HepG2 (cell line): ENCODE measurements at regions not wholly inside any gene's neighbourhood (a gene's known extent, or its start where the extent isn't known, plus 50 kb on each side); places are given as distances from the start of the nearest gene placed in this dataset.

Experiments
- ATAC-seq: fragments of 200-7000 bp; cut with Tn5 transposase; 3 replicates; pipeline ENCODE4 v1.9.1; 2020; ENCODE audit warnings: mild to moderate bottlenecking, moderate library complexity
- BruUV-seq: library from RNA; stranded (reverse); fragments of 400-500 nt; replicated peaks from 2 replicates; lab custom pipeline; 2021; lab: Mats Ljungman, UMichigan
- CTCF ChIA-PET: fragments of 300-600 bp; formaldehyde crosslinking; extraction: SDS; loops from one replicate; lab custom pipeline; 2021; ENCODE audit warnings: low total read pairs, inconsistent platforms, low intra/inter-chr PET ratio; lab: Yijun Ruan, JAX
- POLR2A ChIA-PET: fragments of 350-600 bp; sonication (Branson Sonifier 250); formaldehyde crosslinking; loops from one replicate; lab custom pipeline; 2020; ENCODE audit warnings: antibody characterized with exemption, inconsistent platforms; lab: Yijun Ruan, JAX
- DNase-seq: peaks from one replicate; pipeline ENCODE4 v3.0.0-alpha.2; 2015; ENCODE audit warnings: low spot score
- FAIRE-seq: peaks from 3 replicates; lab custom pipeline; 2011; peaks lifted over from hg19 to GRCh38; lab: Jason Lieb, UNC
- H2AFZ ChIP-seq: one replicate; pipeline ENCODE4 v1.6.1; 2011; ENCODE audit warnings: low read length, inconsistent platforms
- H3K27ac ChIP-seq: fragments of 300-600 bp; 3 replicates; pipeline ENCODE4 v1.8.0; 2011; ENCODE audit warnings: mixed run types, mild to moderate bottlenecking, mixed read lengths, low read length, inconsistent platforms; ENCODE audit not compliant: insufficient read depth; ENCODE audit errors: extremely low read length
- H3K27me3 ChIP-seq, 2 experiments: fragments of 200-600 bp in 1 of 2; 2 replicates in 1 of 2; 3 replicates in 1 of 2; pipeline versions ENCODE4 v1.6.0 to v1.8.0; 2011; ENCODE audit warnings: low read length in 2 of 2, mild to moderate bottlenecking in 2 of 2, moderate library complexity in 2 of 2, inconsistent platforms in 1 of 2; ENCODE audit not compliant: insufficient read depth in 2 of 2, control insufficient read depth in 1 of 2
- H3K36me3 ChIP-seq, 2 experiments: fragments of 200-600 bp in 1 of 2; replicated peaks in 1 of 2; 2 replicates in 1 of 2; 3 replicates in 1 of 2; pipeline versions ENCODE4 v1.5.1 to v1.8.0; 2011; ENCODE audit warnings: low read length in 2 of 2, inconsistent platforms in 1 of 2; ENCODE audit not compliant: insufficient read depth in 2 of 2, control insufficient read depth in 1 of 2
- H3K4me1 ChIP-seq: 2 replicates; pipeline ENCODE4 v1.5.1; 2012; ENCODE audit warnings: low read length, inconsistent platforms; ENCODE audit not compliant: insufficient read depth
- H3K4me2 ChIP-seq: 2 replicates; pipeline ENCODE4 v1.6.0; 2011; ENCODE audit warnings: low read depth, low read length, inconsistent platforms
- H3K4me3 ChIP-seq, 3 experiments: fragments of 200-600 bp in 1 of 3; sonication (generic), shearing (Covaris generic) in 1 of 3; replicated peaks in 1 of 3; 2 replicates each; pipeline ENCODE4 v1.5.1; 2011 to 2016; ENCODE audit warnings: low read length in 3 of 3, inconsistent platforms in 2 of 3, low read depth in 2 of 3, mild to moderate bottlenecking in 2 of 3, control low read depth in 1 of 3, mixed read lengths in 1 of 3; ENCODE audit not compliant: insufficient read depth in 1 of 3
- H3K79me2 ChIP-seq: one replicate; pipeline ENCODE4 v1.6.1; 2011; ENCODE audit warnings: low read length, inconsistent platforms; ENCODE audit not compliant: insufficient read depth
- H3K9ac ChIP-seq: 2 replicates; pipeline ENCODE4 v1.6.0; 2011; ENCODE audit warnings: mild to moderate bottlenecking, low read depth, low read length, inconsistent platforms; ENCODE audit not compliant: insufficient read depth
- H3K9me3 ChIP-seq: 2 replicates; pipeline ENCODE4 v1.5.1; 2012; ENCODE audit warnings: mild to moderate bottlenecking, low read length
- H4K20me1 ChIP-seq: 2 replicates; pipeline ENCODE4 v1.6.0; 2011; ENCODE audit warnings: inconsistent platforms, mild to moderate bottlenecking, low read length, moderate library complexity; ENCODE audit not compliant: insufficient read depth
- HOXA9 ChIP-seq: sonication (generic); formaldehyde crosslinking; IDR thresholded peaks from 2 replicates; pipeline ENCODE4 v1.8.1; 2022; ENCODE audit warnings: missing genetic modification reagents, mild to moderate bottlenecking, moderate library complexity, borderline replicate concordance
- MAFF ChIP-seq: IDR thresholded peaks from 2 replicates; pipeline ENCODE4 v1.6.1; 2011; ENCODE audit warnings: low read depth, low read length, improper control_type of control experiment
- NFE2L1 ChIP-seq: sonication (generic); formaldehyde crosslinking; IDR thresholded peaks from 2 replicates; pipeline ENCODE4 v1.4.0; 2020; ENCODE audit warnings: missing genetic modification reagents, mild to moderate bottlenecking, borderline replicate concordance
- PCBP1 ChIP-seq: fragments of 200-400 bp; formaldehyde crosslinking; IDR thresholded peaks from 2 replicates; pipeline ENCODE4 v1.6.1; 2017; ENCODE audit warnings: mild to moderate bottlenecking, low read depth, low read length, borderline replicate concordance
- PHB2 ChIP-seq: fragments of 450-650 bp; IDR thresholded peaks from 2 replicates; pipeline ENCODE4 v1.6.1; 2018; ENCODE audit not compliant: partially characterized antibody
- SAP130 ChIP-seq: IDR thresholded peaks from 2 replicates; pipeline ENCODE4 v1.6.1; 2016; ENCODE audit warnings: low read depth
- SOX5 ChIP-seq: IDR thresholded peaks from 2 replicates; pipeline ENCODE4 v1.6.1; 2016; ENCODE audit warnings: borderline replicate concordance
- SRY ChIP-seq: sonication (generic); formaldehyde crosslinking; IDR thresholded peaks from 2 replicates; pipeline ENCODE4 v1.8.0; 2022; ENCODE audit warnings: mild to moderate bottlenecking, missing genetic modification reagents
- ZBTB20 ChIP-seq: sonication (generic); formaldehyde crosslinking; IDR thresholded peaks from 2 replicates; pipeline ENCODE4 v1.8.1; 2023; ENCODE audit warnings: missing genetic modification reagents, low read depth, mild to moderate bottlenecking, borderline replicate concordance
- ZNF12 ChIP-seq: sonication (generic); formaldehyde crosslinking; IDR thresholded peaks from 2 replicates; pipeline ENCODE4 v1.5.0; 2020; ENCODE audit warnings: missing genetic modification reagents
- ZNF138 ChIP-seq: sonication (generic); formaldehyde crosslinking; IDR thresholded peaks from 2 replicates; pipeline ENCODE4 v1.5.0; 2020; ENCODE audit warnings: mild to moderate bottlenecking, low read depth, missing genetic modification reagents
- ZNF281 ChIP-seq: sonication (generic); formaldehyde crosslinking; IDR thresholded peaks from 2 replicates; pipeline ENCODE4 v1.4.0; 2020; ENCODE audit warnings: missing genetic modification reagents, borderline replicate concordance
- ZNF354B ChIP-seq: sonication (generic); formaldehyde crosslinking; IDR thresholded peaks from 2 replicates; pipeline ENCODE4 v1.8.0; 2022; ENCODE audit warnings: mild to moderate bottlenecking, missing genetic modification reagents
- ZNF530 ChIP-seq: sonication (generic); formaldehyde crosslinking; IDR thresholded peaks from 2 replicates; pipeline ENCODE4 v1.5.0; 2020; ENCODE audit warnings: low read depth, mild to moderate bottlenecking, missing genetic modification reagents
- ZNF652 ChIP-seq: IDR thresholded peaks from 2 replicates; pipeline ENCODE4 v1.6.1; 2016; ENCODE audit warnings: low read depth, borderline replicate concordance
- ZNF670 ChIP-seq: sonication (generic); formaldehyde crosslinking; IDR thresholded peaks from 2 replicates; pipeline ENCODE4 v1.8.0; 2022; ENCODE audit warnings: mild to moderate bottlenecking, missing genetic modification reagents, borderline replicate concordance
- ZNF7 ChIP-seq: IDR thresholded peaks from 2 replicates; pipeline ENCODE4 v1.6.1; 2016; ENCODE audit warnings: missing biosample characterization, missing genetic modification reagents
- ZNF839 ChIP-seq: sonication (generic); formaldehyde crosslinking; IDR thresholded peaks from 2 replicates; pipeline ENCODE4 v1.4.0; 2020; ENCODE audit warnings: missing genetic modification reagents, mild to moderate bottlenecking, borderline replicate concordance
- WGBS: methylation state at CpG from one replicate; pipeline ENCODE4 v1.1.6; 2017; ENCODE audit warnings: low lambda C conversion rate; 5-methylcytosine and 5-hydroxymethylcytosine counted together
- in situ Hi-C: cut with HindIII; loops from 2 replicates; pipeline ENCODE4 v1.10.0; 2017; ENCODE audit warnings: low pct_unique_long_range_greater_than_20kb; ENCODE audit not compliant: extremely low pct_ligation_motif_present
- intact Hi-C: fragments of 100-400 bp; cut with micrococcal nuclease; formaldehyde crosslinking; loops from one replicate; pipeline ENCODE4 v1.10.0; 2022; ENCODE audit not compliant: unreplicated experiment
- TF ChIP-seq, protein P1 (sequence below): sonication (generic); formaldehyde crosslinking; IDR thresholded peaks from 2 replicates; pipeline ENCODE4 v1.8.0; 2022; ENCODE audit warnings: mild to moderate bottlenecking, missing genetic modification reagents
- TF ChIP-seq, protein P2 (sequence below): sonication (generic); formaldehyde crosslinking; IDR thresholded peaks from 2 replicates; pipeline ENCODE4 v1.4.0; 2020; ENCODE audit warnings: missing genetic modification reagents

DNA sequence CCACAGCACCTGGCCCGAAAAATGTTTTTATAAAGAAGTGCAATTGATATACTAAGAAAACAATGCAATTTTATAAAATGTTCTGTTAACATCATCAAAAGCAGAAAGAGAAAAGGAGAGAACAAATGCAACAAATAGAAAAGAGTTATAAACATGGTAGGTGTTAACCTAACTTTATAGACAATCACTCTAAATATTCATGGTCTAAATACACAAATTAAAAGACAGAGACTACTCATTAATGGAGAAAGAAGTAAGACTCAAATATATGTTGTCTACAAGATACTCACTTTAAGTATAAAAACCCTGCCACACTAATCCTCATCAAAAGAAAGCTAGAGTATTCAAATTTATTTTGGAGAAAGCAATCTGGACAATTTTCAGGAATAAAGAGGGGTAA lies 425.3 kb upstream of the ANKRD30A start:
- H3K27me3 ChIP-seq = no peaks in the 10 kb centered on the region
- intact Hi-C loops (no loop called here), in situ Hi-C loops (no loop called here)
- no peak overlapping the region for H3K27ac ChIP-seq
- no TSS peak for BruUV-seq
- H3K4me3 ChIP-seq = no peak overlapping the region
- H4K20me1 ChIP-seq = no peaks in the 10 kb centered on the region
- DNase-seq (no peak), FAIRE-seq (no peak), ATAC-seq (no peak)
- H2AFZ ChIP-seq = no peak overlapping the region
- ChIA-PET POLR2A (no interaction called here), CTCF (no interaction called here)
- H3K36me3 ChIP-seq = no peaks in the 10 kb centered on the region
- WGBS = 3% methylated on average over 1 of the region's 1 CpG
- H3K79me2 ChIP-seq = no peaks in the 10 kb centered on the region
- TF ChIP-seq ZNF839 (CRISPR knock-in tag) (no peak), SOX5 (CRISPR knock-in tag) (no peak), ZNF670 (CRISPR knock-in tag) (no peak), SRY (CRISPR knock-in tag) (no peak), HOXA9 (CRISPR knock-in tag) (no peak), NFE2L1 (CRISPR knock-in tag) (no peak), MAFF (no peak), PHB2 (no peak), ZNF138 (CRISPR knock-in tag) (no peak), ZNF281 (CRISPR knock-in tag) (no peak), PCBP1 (no peak), ZNF530 (CRISPR knock-in tag) (no peak), ZBTB20 (CRISPR knock-in tag) (no peak), ZNF652 (CRISPR knock-in tag) (no peak), SAP130 (no peak), ZNF354B (CRISPR knock-in tag) (no peak), ZNF7 (CRISPR knock-in tag) (no peak), ZNF12 (CRISPR knock-in tag) (no peak)
- TF ChIP-seq, protein P1, sequence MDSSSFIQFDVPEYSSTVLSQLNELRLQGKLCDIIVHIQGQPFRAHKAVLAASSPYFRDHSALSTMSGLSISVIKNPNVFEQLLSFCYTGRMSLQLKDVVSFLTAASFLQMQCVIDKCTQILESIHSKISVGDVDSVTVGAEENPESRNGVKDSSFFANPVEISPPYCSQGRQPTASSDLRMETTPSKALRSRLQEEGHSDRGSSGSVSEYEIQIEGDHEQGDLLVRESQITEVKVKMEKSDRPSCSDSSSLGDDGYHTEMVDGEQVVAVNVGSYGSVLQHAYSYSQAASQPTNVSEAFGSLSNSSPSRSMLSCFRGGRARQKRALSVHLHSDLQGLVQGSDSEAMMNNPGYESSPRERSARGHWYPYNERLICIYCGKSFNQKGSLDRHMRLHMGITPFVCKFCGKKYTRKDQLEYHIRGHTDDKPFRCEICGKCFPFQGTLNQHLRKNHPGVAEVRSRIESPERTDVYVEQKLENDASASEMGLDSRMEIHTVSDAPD (CRISPR knock-in tag) = no peak
- TF ChIP-seq, protein P2, sequence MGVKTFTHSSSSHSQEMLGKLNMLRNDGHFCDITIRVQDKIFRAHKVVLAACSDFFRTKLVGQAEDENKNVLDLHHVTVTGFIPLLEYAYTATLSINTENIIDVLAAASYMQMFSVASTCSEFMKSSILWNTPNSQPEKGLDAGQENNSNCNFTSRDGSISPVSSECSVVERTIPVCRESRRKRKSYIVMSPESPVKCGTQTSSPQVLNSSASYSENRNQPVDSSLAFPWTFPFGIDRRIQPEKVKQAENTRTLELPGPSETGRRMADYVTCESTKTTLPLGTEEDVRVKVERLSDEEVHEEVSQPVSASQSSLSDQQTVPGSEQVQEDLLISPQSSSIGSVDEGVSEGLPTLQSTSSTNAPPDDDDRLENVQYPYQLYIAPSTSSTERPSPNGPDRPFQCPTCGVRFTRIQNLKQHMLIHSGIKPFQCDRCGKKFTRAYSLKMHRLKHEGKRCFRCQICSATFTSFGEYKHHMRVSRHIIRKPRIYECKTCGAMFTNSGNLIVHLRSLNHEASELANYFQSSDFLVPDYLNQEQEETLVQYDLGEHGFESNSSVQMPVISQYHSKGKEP (CRISPR knock-in tag) = no peak
- H3K9me3 ChIP-seq = no peaks in the 10 kb centered on the region
- H3K4me2 ChIP-seq = no peak overlapping the region
- H3K4me1 ChIP-seq = no peaks in the 10 kb centered on the region
- H3K9ac ChIP-seq = no peak overlapping the region
